ENCODE measurements at regions not wholly inside any gene's neighbourhood (a gene's known extent, or its start where the extent isn't known, plus 50 kb on each side); places are given as distances from the start of the nearest gene placed in this dataset.
"Not testable (repeated sequence)": the region's sequence is repeated elsewhere in the genome, so short reads cannot be mapped to it uniquely, and the experiment has no call there.

- DNase-seq (ENCODE audit: low spot score): not testable (repeated sequence)
Measured at GRCh38 chr20:53721445-53721963, 127.9 kb upstream of the ZNF217 start.

- DNase-seq (ENCODE audit: low spot score): not testable (repeated sequence)
Measured at GRCh38 chr20:53719171-53719803, 125.6 kb upstream of the ZNF217 start.

- DNase-seq (ENCODE audit: low spot score): no peak
Measured at GRCh38 chr20:53718142-53719021, 124.7 kb upstream of the ZNF217 start.

- DNase-seq (ENCODE audit: low spot score): no peak
Measured at GRCh38 chr20:53716395-53716794, 122.8 kb upstream of the ZNF217 start.

GRCh38 chr20:53714524-53714923 is 120.9 kb upstream of the ZNF217 start:
- no peak for DNase-seq (ENCODE audit: low spot score)

GRCh38 chr20:53713328-53714056 is 119.9 kb upstream of the ZNF217 start:
- no peak for DNase-seq (ENCODE audit: low spot score)

- DNase-seq (ENCODE audit: low spot score): no peak
Measured at GRCh38 chr20:53712212-53712977, 118.8 kb upstream of the ZNF217 start.

GRCh38 chr20:53711333-53712211 is 117.9 kb upstream of the ZNF217 start:
- no peak for DNase-seq (ENCODE audit: low spot score)

- peak; percentile 72 for DNase-seq (ENCODE audit: low spot score)
Measured at GRCh38 chr20:53708129-53708968, 114.7 kb upstream of the ZNF217 start.

- DNase-seq (ENCODE audit: low spot score): peak; percentile 55
Measured at GRCh38 chr20:53707371-53708055, 113.9 kb upstream of the ZNF217 start.

GRCh38 chr20:53706466-53707370 is 113.1 kb upstream of the ZNF217 start:
- peak; percentile 69 for DNase-seq (ENCODE audit: low spot score)

GRCh38 chr20:53706008-53706465 is 112.4 kb upstream of the ZNF217 start:
- no peak for DNase-seq (ENCODE audit: low spot score)

- no peak for DNase-seq (ENCODE audit: low spot score)
Measured at GRCh38 chr20:53702617-53703016, 109.0 kb upstream of the ZNF217 start.

GRCh38 chr20:53699906-53700305 is 106.3 kb upstream of the ZNF217 start:
- no peak for DNase-seq (ENCODE audit: low spot score)

- no peak for DNase-seq (ENCODE audit: low spot score)
Measured at GRCh38 chr20:53699085-53699674, 105.5 kb upstream of the ZNF217 start.

- no peak for DNase-seq (ENCODE audit: low spot score)
Measured at GRCh38 chr20:53698371-53698978, 104.8 kb upstream of the ZNF217 start.

Measured in NAMALWA (cell line).